ENCODE measurements at regions not wholly inside any gene's neighbourhood (a gene's known extent, or its start where the extent isn't known, plus 50 kb on each side); places are given as distances from the start of the nearest gene placed in this dataset.

GRCh38 chr2:129721846-129722245 lies 257.6 kb upstream of the RAB6C start:
- TF ChIP-seq POLR2A (IDR thresholded peaks at IDR 0.05): no peak
- no peak for TF ChIP-seq CTCF (IDR thresholded peaks at IDR 0.05)
- Histone ChIP-seq H3K27me3 (no peaks in the 10 kb centered on the region), H3K4me3 (replicated peaks in 1 of 3) (no peak overlapping the region), H3K27ac (no peak overlapping the region), H3K36me3 (no peaks in the 10 kb centered on the region), H3K4me1 (peaks cover 11 to 12% of the 10 kb centered on the region in 2 donors), H3K9me3 (no peaks in the 10 kb centered on the region)
- intact Hi-C loops (cut with DNase I): no loop called here
- DNase-seq: no peak
- WGBS, 2 donors: 85 to 94% methylated on average over 4 to 13 of the region's 15 CpGs

- Histone ChIP-seq H3K9me3 (no peaks in the 10 kb centered on the region), H3K36me3 (no peaks in the 10 kb centered on the region), H3K27ac (no peak overlapping the region), H3K4me3 (replicated peaks in 1 of 3) (no peak overlapping the region), H3K27me3 (no peaks in the 10 kb centered on the region), H3K4me1 (peaks cover 7% of the 10 kb centered on the region in 2 donors)
- TF ChIP-seq POLR2A (IDR thresholded peaks at IDR 0.05): no peak
- no peak for TF ChIP-seq CTCF (IDR thresholded peaks at IDR 0.05)
- DNase-seq: no peak
- 78 to 79% methylated on average over 20 of the region's 20 CpGs for WGBS, 2 donors
- intact Hi-C loops (cut with DNase I): no loop called here
These were observed 257.0 kb upstream of the RAB6C start for GRCh38 chr2:129722306-129723019.

GRCh38 chr2:129723277-129724020 lies 256.0 kb upstream of the RAB6C start:
- Histone ChIP-seq H3K9me3 (no peaks in the 10 kb centered on the region), H3K27ac (no peak overlapping the region), H3K27me3 (no peaks in the 10 kb centered on the region), H3K36me3 (no peaks in the 10 kb centered on the region), H3K4me1 (no peaks in the 10 kb centered on the region), H3K4me3 (replicated peaks in 1 of 3) (no peak overlapping the region)
- intact Hi-C loops (cut with DNase I): no loop called here
- no peak for DNase-seq
- TF ChIP-seq CTCF (IDR thresholded peaks at IDR 0.05) (no peak), POLR2A (IDR thresholded peaks at IDR 0.05) (no peak)
- WGBS, 2 donors: 72 to 73% methylated on average over 11 of the region's 13 CpGs

DNA sequence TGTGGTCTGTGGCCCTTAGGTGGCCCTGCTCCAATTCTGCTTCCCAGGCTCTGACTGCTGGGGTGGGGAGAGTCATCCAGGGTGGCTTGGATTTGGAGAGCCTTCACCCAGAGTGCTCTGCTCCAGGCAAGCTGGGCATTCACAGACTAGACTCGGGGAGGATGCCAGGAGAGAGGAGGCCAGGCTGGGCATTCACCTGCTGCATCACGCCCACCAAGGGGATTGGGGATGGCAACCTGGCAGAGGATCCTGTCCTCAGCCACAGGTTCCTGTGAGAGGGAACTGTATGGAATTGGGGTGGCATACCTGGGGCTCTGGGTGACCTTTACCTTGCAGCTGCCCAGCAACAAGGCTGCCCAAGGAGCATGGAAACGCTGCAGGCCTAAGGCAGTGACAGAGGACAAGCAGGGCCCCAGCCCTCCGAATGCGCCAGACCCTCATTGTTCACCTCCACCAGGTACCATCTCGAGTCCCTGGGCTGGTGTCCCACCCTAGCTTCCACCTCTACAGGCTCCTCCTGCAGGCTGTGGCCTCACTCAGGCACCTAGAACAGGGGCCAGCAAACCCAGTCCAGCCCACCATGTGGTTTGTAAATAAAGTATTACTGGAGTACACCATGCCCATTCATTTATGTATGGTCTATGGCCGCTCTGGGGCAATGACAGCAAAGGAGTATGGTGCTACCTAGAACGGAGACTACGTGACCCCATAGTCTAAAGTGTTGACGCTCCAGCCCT lies 255.3 kb upstream of the RAB6C start:
- no peak for TF ChIP-seq CTCF (IDR thresholded peaks at IDR 0.05)
- TF ChIP-seq POLR2A (IDR thresholded peaks at IDR 0.05): no peak
- Histone ChIP-seq H3K36me3 (no peaks in the 10 kb centered on the region), H3K4me3 (replicated peaks in 1 of 3) (no peak overlapping the region), H3K27me3 (no peaks in the 10 kb centered on the region), H3K27ac (no peak overlapping the region), H3K4me1 (no peaks in the 10 kb centered on the region), H3K9me3 (no peaks in the 10 kb centered on the region)
- 86 to 97% methylated on average over 6 to 10 of the region's 10 CpGs for WGBS, 2 donors
- no peak for DNase-seq
- intact Hi-C loops (cut with DNase I): no loop called here

Data from thyroid gland (tissue), 4 donors.